NB4 (cell line): ENCODE measurements at regions not wholly inside any gene's neighbourhood (a gene's known extent, or its start where the extent isn't known, plus 50 kb on each side); places are given as distances from the start of the nearest gene placed in this dataset.

ENCODE experiments used
- CTCF ChIP-seq: IDR thresholded peaks from one replicate; pipeline ENCODE4 v1.5.1; 2012; ENCODE audit warnings: low read depth, low read length
- MAX ChIP-seq: IDR thresholded peaks from 2 replicates; pipeline ENCODE4 v1.6.1; 2011; ENCODE audit warnings: low read depth, low read length

- TF ChIP-seq CTCF = no peak
- no peak for TF ChIP-seq MAX
Observed at GRCh38 chr18:55128437-55128836, 169.2 kb upstream of the CCDC68 start.
